ENCODE measurements at regions not wholly inside any gene's neighbourhood (a gene's known extent, or its start where the extent isn't known, plus 50 kb on each side); places are given as distances from the start of the nearest gene placed in this dataset.

DNA sequence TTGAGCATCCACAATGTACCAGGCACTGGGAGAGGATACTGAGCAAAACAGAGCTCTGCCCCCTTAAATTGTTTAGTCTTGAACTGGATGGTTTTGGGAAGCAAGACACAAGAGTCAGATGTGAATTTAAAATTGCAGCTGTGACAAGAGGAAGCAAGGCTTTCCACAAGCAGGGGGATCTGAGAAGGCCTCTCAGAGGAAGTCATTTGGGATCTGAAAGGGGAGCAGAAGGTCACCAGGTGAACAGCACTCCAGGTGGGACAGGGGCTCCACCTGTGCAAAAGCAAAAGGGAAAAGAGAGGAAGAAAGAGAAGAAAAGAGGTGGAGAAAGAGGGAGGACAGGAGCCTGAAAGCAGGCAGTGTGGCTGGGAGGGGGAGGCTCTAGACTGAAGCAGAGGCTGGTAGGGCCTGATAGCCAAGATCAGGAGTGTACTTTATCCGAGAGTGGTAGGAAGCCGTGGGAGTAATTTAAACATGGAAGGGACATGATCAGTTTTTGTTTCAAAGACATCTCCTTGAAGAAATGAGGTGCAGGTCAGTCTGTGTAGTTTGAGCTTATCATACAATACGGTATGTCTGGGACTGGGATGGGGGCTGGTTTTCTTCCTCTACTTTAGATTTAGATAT, 76.1 kb upstream of the DUSP5 start:
- Histone ChIP-seq H3K27ac (no peak overlapping the region), H3K4me2 (no peak overlapping the region), H3K9me3 (ENCODE audit: low read depth) (no peaks in the 10 kb centered on the region), H4K20me1 (ENCODE audit: insufficient read depth, poor library complexity, severe bottlenecking) (no peaks in the 10 kb centered on the region), H3K4me1 (ENCODE audit: insufficient read depth) (peaks cover 3% of the 10 kb centered on the region), H3K4me3 (no peak overlapping the region), H3K27me3 (no peaks in the 10 kb centered on the region), H2AFZ (no peak overlapping the region), H3K79me2 (no peaks in the 10 kb centered on the region), H3K36me3 (replicated peaks; ENCODE audit: insufficient read depth, low read depth) (no peaks in the 10 kb centered on the region), H3K9me2 (replicated peaks; ENCODE audit: insufficient read depth) (no peaks in the 10 kb centered on the region)
- 80% methylated on average over 3 of the region's 3 CpGs for WGBS (ENCODE audit: low lambda C conversion rate, missing lambda C conversion rate)
- TF ChIP-seq, protein P1, sequence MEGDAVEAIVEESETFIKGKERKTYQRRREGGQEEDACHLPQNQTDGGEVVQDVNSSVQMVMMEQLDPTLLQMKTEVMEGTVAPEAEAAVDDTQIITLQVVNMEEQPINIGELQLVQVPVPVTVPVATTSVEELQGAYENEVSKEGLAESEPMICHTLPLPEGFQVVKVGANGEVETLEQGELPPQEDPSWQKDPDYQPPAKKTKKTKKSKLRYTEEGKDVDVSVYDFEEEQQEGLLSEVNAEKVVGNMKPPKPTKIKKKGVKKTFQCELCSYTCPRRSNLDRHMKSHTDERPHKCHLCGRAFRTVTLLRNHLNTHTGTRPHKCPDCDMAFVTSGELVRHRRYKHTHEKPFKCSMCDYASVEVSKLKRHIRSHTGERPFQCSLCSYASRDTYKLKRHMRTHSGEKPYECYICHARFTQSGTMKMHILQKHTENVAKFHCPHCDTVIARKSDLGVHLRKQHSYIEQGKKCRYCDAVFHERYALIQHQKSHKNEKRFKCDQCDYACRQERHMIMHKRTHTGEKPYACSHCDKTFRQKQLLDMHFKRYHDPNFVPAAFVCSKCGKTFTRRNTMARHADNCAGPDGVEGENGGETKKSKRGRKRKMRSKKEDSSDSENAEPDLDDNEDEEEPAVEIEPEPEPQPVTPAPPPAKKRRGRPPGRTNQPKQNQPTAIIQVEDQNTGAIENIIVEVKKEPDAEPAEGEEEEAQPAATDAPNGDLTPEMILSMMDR (IDR thresholded peaks at IDR 0.05; ENCODE audit: poor library complexity), result no peak
- no peak for TF ChIP-seq EZH2phosphoT487 (IDR thresholded peaks at IDR 0.05; ENCODE audit: low read depth, severe bottlenecking, unreplicated experiment)
- no peak for TF ChIP-seq EZH2 (IDR thresholded peaks at IDR 0.05; ENCODE audit: borderline replicate concordance)
- no peak for DNase-seq (ENCODE audit: low spot score)

DNA sequence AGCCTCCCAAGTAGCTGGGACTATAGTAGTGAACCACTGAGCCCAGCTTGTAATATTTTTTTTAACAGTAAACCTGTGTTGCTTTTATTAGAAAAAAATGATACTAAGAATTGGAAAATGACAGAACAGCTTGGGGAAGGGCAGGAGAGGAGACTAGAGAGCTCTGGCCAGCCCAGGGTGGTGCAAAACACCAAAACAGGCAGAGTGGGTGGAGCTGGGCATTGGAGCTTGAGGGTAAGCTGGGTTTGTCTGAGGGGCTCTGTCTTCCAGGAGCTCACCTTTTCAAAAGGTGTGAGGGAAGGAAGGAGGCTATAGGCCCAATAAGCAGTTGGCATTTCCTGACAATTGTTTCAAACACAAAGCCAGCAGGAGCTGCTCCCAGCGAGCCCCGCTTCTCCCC, 75.2 kb upstream of the DUSP5 start:
- no peaks in the 10 kb centered on the region for H3K9me3 ChIP-seq (ENCODE audit: low read depth)
- H3K27ac ChIP-seq, result no peak overlapping the region
- no peaks in the 10 kb centered on the region for H3K27me3 ChIP-seq
- H3K4me2 ChIP-seq, result no peak overlapping the region
- no peaks in the 10 kb centered on the region for H3K79me2 ChIP-seq
- H3K36me3 ChIP-seq (replicated peaks; ENCODE audit: insufficient read depth, low read depth), result no peaks in the 10 kb centered on the region
- no peak for DNase-seq (ENCODE audit: low spot score)
- H2AFZ ChIP-seq, result no peak overlapping the region
- peaks cover 7% of the 10 kb centered on the region for H3K4me1 ChIP-seq (ENCODE audit: insufficient read depth)
- no peak overlapping the region for H3K4me3 ChIP-seq
- TF ChIP-seq EZH2phosphoT487 (IDR thresholded peaks at IDR 0.05; ENCODE audit: low read depth, severe bottlenecking, unreplicated experiment), result no peak
- 93% methylated on average over 2 of the region's 2 CpGs for WGBS (ENCODE audit: low lambda C conversion rate, missing lambda C conversion rate)
- no peaks in the 10 kb centered on the region for H4K20me1 ChIP-seq (ENCODE audit: insufficient read depth, poor library complexity, severe bottlenecking)
- no peaks in the 10 kb centered on the region for H3K9me2 ChIP-seq (replicated peaks; ENCODE audit: insufficient read depth)

DNA sequence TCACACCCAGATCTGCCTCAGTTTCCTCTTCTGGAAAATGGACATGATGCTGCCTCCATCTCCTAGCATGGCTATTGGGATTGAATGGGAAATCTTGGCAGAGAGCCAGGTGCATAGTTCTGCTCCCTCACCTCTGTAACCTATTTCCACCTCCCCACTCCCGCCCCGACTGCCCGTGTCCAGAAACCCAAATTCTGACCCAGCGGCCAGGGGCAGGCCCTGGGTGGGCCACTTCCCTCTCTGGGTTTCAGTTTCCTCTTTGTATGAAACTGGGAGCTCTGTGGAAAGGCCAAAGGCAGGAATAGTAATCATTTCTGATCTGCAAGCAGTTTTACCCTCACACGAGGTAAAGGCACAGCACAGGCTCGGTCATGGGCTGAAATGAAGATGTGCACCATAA, 74.1 kb upstream of the DUSP5 start:
- H3K9me3 ChIP-seq (ENCODE audit: low read depth), result no peaks in the 10 kb centered on the region
- H3K27ac ChIP-seq, result no peak overlapping the region
- no peak for TF ChIP-seq EZH2phosphoT487 (IDR thresholded peaks at IDR 0.05; ENCODE audit: low read depth, severe bottlenecking, unreplicated experiment)
- TF ChIP-seq, protein P1 (IDR thresholded peaks at IDR 0.05; ENCODE audit: poor library complexity), result no peak
- TF ChIP-seq EZH2 (IDR thresholded peaks at IDR 0.05; ENCODE audit: borderline replicate concordance), result no peak
- H3K4me1 ChIP-seq (ENCODE audit: insufficient read depth), result peaks cover 7% of the 10 kb centered on the region
- H3K4me2 ChIP-seq, result no peak overlapping the region
- no peak overlapping the region for H3K4me3 ChIP-seq
- H3K9me2 ChIP-seq (replicated peaks; ENCODE audit: insufficient read depth), result no peaks in the 10 kb centered on the region
- no peaks in the 10 kb centered on the region for H3K36me3 ChIP-seq (replicated peaks; ENCODE audit: insufficient read depth, low read depth)
- H4K20me1 ChIP-seq (ENCODE audit: insufficient read depth, poor library complexity, severe bottlenecking), result no peaks in the 10 kb centered on the region
- H2AFZ ChIP-seq, result no peak overlapping the region
- no peaks in the 10 kb centered on the region for H3K79me2 ChIP-seq
- WGBS (ENCODE audit: low lambda C conversion rate, missing lambda C conversion rate), result 94% methylated on average over 6 of the region's 6 CpGs
- no peak for DNase-seq (ENCODE audit: low spot score)
- no peaks in the 10 kb centered on the region for H3K27me3 ChIP-seq

DNA sequence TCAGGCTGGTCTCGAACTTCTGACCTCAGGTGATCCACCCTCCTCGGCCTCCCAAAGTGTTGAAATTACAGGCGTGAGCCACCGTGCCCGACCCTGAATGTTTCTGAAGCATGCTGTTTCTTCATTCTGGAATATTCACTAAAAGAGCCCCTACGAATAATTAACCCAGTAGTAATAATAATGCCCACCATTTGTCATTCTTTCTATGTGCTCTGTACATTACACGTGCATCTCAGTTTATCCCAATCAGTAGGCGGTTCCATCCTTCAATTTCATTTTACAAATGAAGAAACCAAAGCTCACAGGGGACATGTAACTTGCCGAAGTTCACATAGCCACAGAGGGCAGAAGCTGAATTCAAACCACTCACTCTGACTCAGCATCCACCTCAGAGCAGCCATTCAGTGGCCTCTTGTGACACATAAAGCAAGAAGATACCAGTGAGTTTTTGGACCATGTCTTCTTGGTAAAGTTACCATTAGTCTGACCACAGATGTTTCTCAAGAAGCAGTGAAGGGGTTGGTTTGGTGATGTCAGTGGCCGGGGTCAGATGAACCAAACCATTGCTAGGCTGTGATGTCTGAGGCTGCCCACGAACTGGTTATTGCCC, 71.9 kb upstream of the DUSP5 start:
- TF ChIP-seq EZH2phosphoT487 (IDR thresholded peaks at IDR 0.05; ENCODE audit: low read depth, severe bottlenecking, unreplicated experiment) (no peak), EZH2 (IDR thresholded peaks at IDR 0.05; ENCODE audit: borderline replicate concordance) (no peak)
- TF ChIP-seq, protein P1 (IDR thresholded peaks at IDR 0.05; ENCODE audit: poor library complexity), result no peak
- no peaks in the 10 kb centered on the region for H3K9me2 ChIP-seq (replicated peaks; ENCODE audit: insufficient read depth)
- no peak overlapping the region for H3K4me3 ChIP-seq
- H2AFZ ChIP-seq, result no peak overlapping the region
- peak overlapping the region; percentile 29 for H3K27ac ChIP-seq
- H3K4me2 ChIP-seq, result no peak overlapping the region
- H3K36me3 ChIP-seq (replicated peaks; ENCODE audit: insufficient read depth, low read depth), result no peaks in the 10 kb centered on the region
- H3K79me2 ChIP-seq, result no peaks in the 10 kb centered on the region
- H4K20me1 ChIP-seq (ENCODE audit: insufficient read depth, poor library complexity, severe bottlenecking), result no peaks in the 10 kb centered on the region
- no peak for DNase-seq (ENCODE audit: low spot score)
- peaks cover 7% of the 10 kb centered on the region for H3K4me1 ChIP-seq (ENCODE audit: insufficient read depth)
- H3K27me3 ChIP-seq, result no peaks in the 10 kb centered on the region
- H3K9me3 ChIP-seq (ENCODE audit: low read depth), result no peaks in the 10 kb centered on the region
- WGBS (ENCODE audit: low lambda C conversion rate, missing lambda C conversion rate), result 91% methylated on average over 11 of the region's 11 CpGs
